SU-DHL-6 (cell line): ENCODE measurements at regions not wholly inside any gene's neighbourhood (a gene's known extent, or its start where the extent isn't known, plus 50 kb on each side); places are given as distances from the start of the nearest gene placed in this dataset.

Source experiments
- EZH2phosphoT487 ChIP-seq: fragments of 200-600 bp; sonication (generic), shearing (Covaris generic); conservative IDR thresholded peaks from 2 replicates; pipeline ENCODE4 v1.6.1; 2018; ENCODE audit warnings: mild to moderate bottlenecking, antibody characterized with exemption, low read length, moderate library complexity, mixed read lengths
- TF ChIP-seq, protein P1 (sequence below): fragments of 200-600 bp; sonication (generic); IDR thresholded peaks from one replicate; pipeline ENCODE4 v1.5.1; 2017; ENCODE audit warnings: antibody characterized with exemption, mild to moderate bottlenecking, low read length, moderate library complexity; ENCODE audit not compliant: insufficient read depth, poor library complexity, severe bottlenecking

DNA sequence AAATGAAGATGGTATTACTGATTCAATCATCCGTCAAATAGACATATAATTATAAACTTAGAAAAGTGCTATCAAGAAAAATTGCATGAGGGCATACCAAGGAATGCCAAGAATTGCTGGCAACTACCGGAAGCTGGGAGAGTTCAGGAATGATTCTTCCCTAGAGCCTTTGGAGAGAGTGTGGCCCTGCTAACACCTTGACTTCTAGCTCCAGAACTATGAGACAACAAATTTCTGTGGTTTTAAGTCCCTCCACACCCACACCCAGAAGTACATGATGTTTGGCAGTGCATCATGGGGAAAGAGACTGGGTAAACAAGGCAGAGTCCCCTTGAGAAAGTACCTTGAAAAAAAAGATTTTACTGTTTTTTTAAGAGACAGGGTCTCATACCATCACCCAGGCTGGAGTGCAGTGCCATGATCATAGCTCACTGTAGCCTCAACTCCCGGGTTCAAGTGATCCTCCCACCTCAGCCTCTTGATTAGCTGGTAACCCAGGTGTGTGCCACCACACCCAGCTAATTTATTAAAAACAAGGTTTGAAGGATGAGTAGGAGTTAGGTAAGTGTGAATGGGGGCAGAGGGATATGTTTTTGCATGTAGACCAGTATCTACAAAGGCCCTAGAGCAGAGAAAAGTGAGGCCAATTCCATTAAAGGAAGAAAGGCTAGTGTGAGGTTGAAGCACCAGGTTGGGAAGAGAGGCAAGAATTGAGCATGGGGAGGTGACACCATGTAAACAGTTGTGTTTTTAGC, 53.1 kb downstream of the GSX2 start:
- TF ChIP-seq, protein P1, sequence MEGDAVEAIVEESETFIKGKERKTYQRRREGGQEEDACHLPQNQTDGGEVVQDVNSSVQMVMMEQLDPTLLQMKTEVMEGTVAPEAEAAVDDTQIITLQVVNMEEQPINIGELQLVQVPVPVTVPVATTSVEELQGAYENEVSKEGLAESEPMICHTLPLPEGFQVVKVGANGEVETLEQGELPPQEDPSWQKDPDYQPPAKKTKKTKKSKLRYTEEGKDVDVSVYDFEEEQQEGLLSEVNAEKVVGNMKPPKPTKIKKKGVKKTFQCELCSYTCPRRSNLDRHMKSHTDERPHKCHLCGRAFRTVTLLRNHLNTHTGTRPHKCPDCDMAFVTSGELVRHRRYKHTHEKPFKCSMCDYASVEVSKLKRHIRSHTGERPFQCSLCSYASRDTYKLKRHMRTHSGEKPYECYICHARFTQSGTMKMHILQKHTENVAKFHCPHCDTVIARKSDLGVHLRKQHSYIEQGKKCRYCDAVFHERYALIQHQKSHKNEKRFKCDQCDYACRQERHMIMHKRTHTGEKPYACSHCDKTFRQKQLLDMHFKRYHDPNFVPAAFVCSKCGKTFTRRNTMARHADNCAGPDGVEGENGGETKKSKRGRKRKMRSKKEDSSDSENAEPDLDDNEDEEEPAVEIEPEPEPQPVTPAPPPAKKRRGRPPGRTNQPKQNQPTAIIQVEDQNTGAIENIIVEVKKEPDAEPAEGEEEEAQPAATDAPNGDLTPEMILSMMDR = no peak
- no peak for TF ChIP-seq EZH2phosphoT487
